CD14-positive monocyte (primary cell): ENCODE measurements at regions not wholly inside any gene's neighbourhood (a gene's known extent, or its start where the extent isn't known, plus 50 kb on each side); places are given as distances from the start of the nearest gene placed in this dataset.
A peak's percentile ranks its signal among the peaks of the same experiment; 100 is the strongest.

Experiments used
- DNase-seq, 3 donors: peaks; one replicate each; pipeline ENCODE4 v3.0.0-alpha.2; 2011 to 2022
- H2AFZ ChIP-seq: 2 replicates; pipeline ENCODE4 v1.6.0; 2012; ENCODE audit warnings: mild to moderate bottlenecking, low read depth, low read length, inconsistent platforms; ENCODE audit not compliant: insufficient read depth, poor library complexity, severe bottlenecking
- H3K27ac ChIP-seq, 2 donors: 1 replicate in 1 of 2; 2 replicates in 1 of 2; pipeline ENCODE4 v1.5.1; 2012 to 2013; ENCODE audit warnings: low read length in 2 of 2, control low read depth in 1 of 2, inconsistent platforms in 1 of 2, low read depth in 1 of 2, mild to moderate bottlenecking in 1 of 2
- H3K27me3 ChIP-seq, 2 donors: one replicate each; pipeline versions ENCODE4 v1.6.0 to v1.6.1; 2011 to 2013; ENCODE audit warnings: low read length in 2 of 2; ENCODE audit not compliant: control insufficient read depth in 2 of 2, insufficient read depth in 2 of 2
- H3K36me3 ChIP-seq, 2 donors: replicated peaks in 1 of 2; 1 replicate in 1 of 2; 2 replicates in 1 of 2; pipeline versions ENCODE4 v1.5.1 to v1.6.1; 2012 to 2013; ENCODE audit warnings: low read length in 2 of 2, control low read depth in 1 of 2, inconsistent platforms in 1 of 2, mild to moderate bottlenecking in 1 of 2; ENCODE audit not compliant: insufficient read depth in 2 of 2, control insufficient read depth in 1 of 2
- H3K4me1 ChIP-seq, 2 donors: 1 replicate in 1 of 2; 2 replicates in 1 of 2; pipeline versions ENCODE4 v1.5.1 to v1.6.1; 2012 to 2013; ENCODE audit warnings: low read length in 2 of 2, control low read depth in 1 of 2, inconsistent platforms in 1 of 2, mild to moderate bottlenecking in 1 of 2, moderate library complexity in 1 of 2; ENCODE audit not compliant: insufficient read depth in 2 of 2, control insufficient read depth in 1 of 2
- H3K4me2 ChIP-seq: replicated peaks from 2 replicates; pipeline ENCODE3; 2012; ENCODE audit warnings: low read length, moderate library complexity, mild to moderate bottlenecking; ENCODE audit not compliant: poor library complexity, severe bottlenecking; ENCODE audit errors: extremely low read depth
- H3K4me3 ChIP-seq, 3 experiments: fragments of 200-600 bp in 1 of 3; sonication (generic) in 1 of 3; replicated peaks in 1 of 3; 1 replicate in 2 of 3; 2 replicates in 1 of 3; pipeline ENCODE4 v1.5.1; 2011 to 2013; ENCODE audit warnings: low read length in 3 of 3, mild to moderate bottlenecking in 3 of 3, control low read depth in 2 of 3, low read depth in 2 of 3, inconsistent platforms in 1 of 3, moderate library complexity in 1 of 3
- H3K79me2 ChIP-seq: 2 replicates; pipeline ENCODE4 v1.6.0; 2012; ENCODE audit warnings: mild to moderate bottlenecking, control low read depth, inconsistent platforms, low read length, moderate library complexity; ENCODE audit not compliant: insufficient read depth
- H3K9ac ChIP-seq: 2 replicates; pipeline ENCODE4 v1.6.0; 2017; ENCODE audit warnings: low read length, mild to moderate bottlenecking; ENCODE audit not compliant: insufficient read depth, poor library complexity, severe bottlenecking
- H3K9me3 ChIP-seq, 2 donors: replicated peaks in 1 of 2; 1 replicate in 1 of 2; 2 replicates in 1 of 2; pipeline versions ENCODE4 v1.5.1 to v1.6.1; 2012 to 2013; ENCODE audit warnings: low read length in 2 of 2, control low read depth in 1 of 2; ENCODE audit not compliant: control insufficient read depth in 1 of 2, insufficient read depth in 1 of 2
- H4K20me1 ChIP-seq: 2 replicates; pipeline ENCODE4 v1.6.0; 2012; ENCODE audit warnings: mild to moderate bottlenecking, low read length, control low read depth, moderate library complexity; ENCODE audit not compliant: insufficient read depth
- H3K27ac Mint-ChIP-seq, 7 donors: one replicate each; pipeline ENCODE4 v1.8.0; 2020; ENCODE audit warnings: mild to moderate bottlenecking in 7 of 7, mixed read lengths in 7 of 7, moderate library complexity in 6 of 7, inconsistent platforms in 2 of 7
- H3K27me3 Mint-ChIP-seq, 3 donors: one replicate each; pipeline ENCODE4 v1.8.0; 2021 to 2022; ENCODE audit warnings: low read depth in 3 of 3, mild to moderate bottlenecking in 3 of 3, mixed read lengths in 3 of 3, moderate library complexity in 3 of 3, inconsistent platforms in 1 of 3
- H3K36me3 Mint-ChIP-seq, 2 donors: one replicate each; pipeline ENCODE4 v1.8.0; 2020; ENCODE audit warnings: mixed read lengths in 2 of 2, inconsistent platforms in 1 of 2, mild to moderate bottlenecking in 1 of 2
- H3K4me1 Mint-ChIP-seq: one replicate; pipeline ENCODE4 v1.8.0; 2020; ENCODE audit warnings: mild to moderate bottlenecking, mixed read lengths
- H3K4me3 Mint-ChIP-seq, 2 donors: one replicate each; pipeline ENCODE4 v1.8.0; 2020; ENCODE audit warnings: mild to moderate bottlenecking in 2 of 2, mixed read lengths in 2 of 2, moderate library complexity in 1 of 2
- H3K9me3 Mint-ChIP-seq, 7 donors: one replicate each; pipeline ENCODE4 v1.8.0; 2020 to 2022; ENCODE audit warnings: mixed read lengths in 7 of 7, mild to moderate bottlenecking in 6 of 7, moderate library complexity in 6 of 7, inconsistent platforms in 2 of 7
- CTCF ChIP-seq: fragments of 200-600 bp; IDR thresholded peaks from one replicate; pipeline ENCODE4 v1.8.0; 2022; ENCODE audit warnings: antibody characterized with exemption, mild to moderate bottlenecking
- WGBS: methylation state at CpG from one replicate; pipeline ENCODE4 v1.1.5; 2013; ENCODE audit warnings: missing lambda C conversion rate; ENCODE audit not compliant: insufficient coverage; 5-methylcytosine and 5-hydroxymethylcytosine counted together
- intact Hi-C, 2 donors: fragments of 100-400 bp; cut with micrococcal nuclease; formaldehyde crosslinking; loops; one replicate each; pipeline versions ENCODE4 v1.15.0 to v1.15.1; 2023

GRCh38 chr6:132929141-132929540 is 114.8 kb downstream of the RPS12 start:
- Histone ChIP-seq H2AFZ (no peak overlapping the region), H3K36me3 (no peaks in the 10 kb centered on the region), H3K4me1 (no peaks in the 10 kb centered on the region), H3K27me3 (no peaks in the 10 kb centered on the region), H3K9me3 (no peaks in the 10 kb centered on the region), H3K79me2 (no peaks in the 10 kb centered on the region), H3K4me2 (no peak overlapping the region), H3K9ac (no peak overlapping the region), H4K20me1 (no peaks in the 10 kb centered on the region), H3K4me3 (no peak overlapping the region), H3K27ac (no peak overlapping the region)
- peaks cover 0 to 8% (median 4%) of the 10 kb centered on the region in 3 donors for H3K27me3 Mint-ChIP-seq
- DNase-seq, result no peak
- TF ChIP-seq CTCF, result no peak
- H3K9me3 Mint-ChIP-seq, result peaks cover 0 to 3% (median 0%) of the 10 kb centered on the region in 7 donors
- no peaks in the 10 kb centered on the region for H3K4me1 Mint-ChIP-seq
- H3K36me3 Mint-ChIP-seq, result no peaks in the 10 kb centered on the region
- no peak overlapping the region for H3K4me3 Mint-ChIP-seq
- intact Hi-C loops, result no loop called here
- H3K27ac Mint-ChIP-seq, result no peak overlapping the region
- WGBS, result no CpG with 5 or more reads among the region's 4 CpGs

DNA sequence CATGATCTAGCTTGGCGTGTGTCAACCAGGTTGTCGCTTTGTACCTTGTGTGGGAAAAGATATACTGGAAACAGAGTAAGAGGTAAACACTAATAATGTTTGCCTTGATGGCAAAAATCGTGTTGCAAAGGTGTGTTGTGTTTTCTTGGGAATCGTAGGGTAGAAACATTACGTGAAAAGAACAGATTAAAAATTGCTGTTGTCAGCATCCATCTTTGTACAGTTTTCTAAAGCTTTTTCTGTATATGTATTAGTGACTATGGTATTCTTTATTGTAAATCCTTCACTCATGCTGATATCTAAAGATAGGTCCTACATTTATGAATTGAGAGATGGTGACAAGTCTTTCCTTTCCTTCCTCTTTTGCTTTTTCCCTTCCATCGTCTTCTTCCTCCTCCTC is 116.9 kb downstream of the RPS12 start:
- Mint-ChIP-seq H3K27me3 (peaks cover 0 to 7% (median 2%) of the 10 kb centered on the region in 3 donors), H3K27ac (no peak overlapping the region), H3K9me3 (peaks cover 0 to 3% (median 0%) of the 10 kb centered on the region in 7 donors), H3K4me1 (no peaks in the 10 kb centered on the region), H3K36me3 (no peaks in the 10 kb centered on the region), H3K4me3 (peak overlapping the region in 1 of 2 donors; percentile 13)
- Histone ChIP-seq H3K36me3 (no peaks in the 10 kb centered on the region), H2AFZ (no peak overlapping the region), H3K4me2 (no peak overlapping the region), H3K27ac (no peak overlapping the region), H3K79me2 (no peaks in the 10 kb centered on the region), H3K4me3 (no peak overlapping the region), H3K9ac (no peak overlapping the region), H3K4me1 (no peaks in the 10 kb centered on the region), H3K27me3 (no peaks in the 10 kb centered on the region), H3K9me3 (no peaks in the 10 kb centered on the region), H4K20me1 (no peaks in the 10 kb centered on the region)
- no peak for TF ChIP-seq CTCF
- 93% methylated on average over 4 of the region's 6 CpGs for WGBS
- DNase-seq, result no peak
- intact Hi-C loops, result no loop called here
